Dendritic cell treated with granulocyte-macrophage colony-stimulating factor and Interleukin-4, amounts not matched to agents 40 ng/mL and 50 ng/mL, for 4 days (primary cell): ENCODE measurements at regions not wholly inside any gene's neighbourhood (a gene's known extent, or its start where the extent isn't known, plus 50 kb on each side); places are given as distances from the start of the nearest gene placed in this dataset.
"Not testable (repeated sequence)": the region's sequence is repeated elsewhere in the genome, so short reads cannot be mapped to it uniquely, and the experiment has no call there.

ENCODE experiments used
- H3K27ac Mint-ChIP-seq: one replicate; pipeline ENCODE4 v1.8.0; 2022; ENCODE audit warnings: mild to moderate bottlenecking, mixed read lengths
- H3K27me3 Mint-ChIP-seq: one replicate; pipeline ENCODE4 v1.8.0; 2022; ENCODE audit warnings: mild to moderate bottlenecking, mixed read lengths
- H3K36me3 Mint-ChIP-seq: one replicate; pipeline ENCODE4 v1.8.0; 2022; ENCODE audit warnings: low read depth, mixed read lengths
- H3K4me1 Mint-ChIP-seq: one replicate; pipeline ENCODE4 v1.8.0; 2022; ENCODE audit warnings: low read depth, mixed read lengths
- H3K4me3 Mint-ChIP-seq: one replicate; pipeline ENCODE4 v1.8.0; 2022; ENCODE audit warnings: mild to moderate bottlenecking, moderate library complexity, mixed read lengths
- H3K9me3 Mint-ChIP-seq: one replicate; pipeline ENCODE4 v1.8.0; 2022; ENCODE audit warnings: mixed read lengths
- intact Hi-C: fragments of 100-400 bp; cut with micrococcal nuclease; formaldehyde crosslinking; loops from one replicate; pipeline ENCODE4 v1.15.0; 2022

DNA sequence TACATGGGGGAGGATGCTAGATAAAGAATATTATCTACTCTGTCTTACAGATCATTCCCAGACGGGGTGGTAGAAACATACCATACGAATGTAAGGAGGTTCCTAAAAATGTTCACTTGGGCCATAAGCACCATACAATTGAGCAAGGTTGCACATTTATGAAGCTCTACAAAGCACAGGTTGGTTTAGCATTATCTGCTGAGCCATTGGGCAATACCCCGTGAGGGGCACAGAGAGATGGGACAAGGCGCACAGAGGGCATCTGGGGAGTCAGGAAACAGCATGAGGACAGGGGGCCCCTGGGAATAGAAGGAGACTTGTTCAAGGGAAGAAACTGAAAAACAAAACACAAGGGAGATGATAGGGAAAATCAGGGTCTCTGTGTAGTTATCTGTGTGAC lies 305.3 kb downstream of the TRIML1 start:
- Mint-ChIP-seq H3K9me3 (no peaks in the 10 kb centered on the region), H3K36me3 (no peaks in the 10 kb centered on the region), H3K4me3 (no peak overlapping the region), H3K27me3 (no peaks in the 10 kb centered on the region), H3K4me1 (no peaks in the 10 kb centered on the region), H3K27ac (no peak overlapping the region)
- intact Hi-C loops, result no loop called here

DNA sequence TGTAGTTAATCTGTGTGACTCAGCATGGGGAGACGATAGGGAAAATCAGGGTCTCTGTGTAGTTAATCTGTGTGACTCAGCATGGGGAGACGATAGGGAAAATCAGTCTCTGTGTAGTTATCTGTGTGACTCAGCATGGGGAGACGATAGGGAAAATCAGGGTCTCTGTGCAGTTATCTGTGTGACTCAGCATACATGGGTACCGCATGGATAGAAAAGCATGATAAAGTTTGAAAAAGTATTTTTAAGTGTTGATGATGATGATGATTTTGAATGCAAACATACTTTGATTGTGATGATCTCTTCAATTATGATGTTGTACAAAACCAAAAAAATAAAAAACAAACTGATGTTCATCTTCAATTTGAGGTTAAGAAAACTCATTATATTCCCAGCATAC lies 309.8 kb downstream of the TRIML1 start:
- H3K4me1 Mint-ChIP-seq, H3K27me3 Mint-ChIP-seq, H3K4me3 Mint-ChIP-seq, H3K9me3 Mint-ChIP-seq, intact Hi-C loops, H3K36me3 Mint-ChIP-seq, H3K27ac Mint-ChIP-seq: not testable (repeated sequence)

DNA sequence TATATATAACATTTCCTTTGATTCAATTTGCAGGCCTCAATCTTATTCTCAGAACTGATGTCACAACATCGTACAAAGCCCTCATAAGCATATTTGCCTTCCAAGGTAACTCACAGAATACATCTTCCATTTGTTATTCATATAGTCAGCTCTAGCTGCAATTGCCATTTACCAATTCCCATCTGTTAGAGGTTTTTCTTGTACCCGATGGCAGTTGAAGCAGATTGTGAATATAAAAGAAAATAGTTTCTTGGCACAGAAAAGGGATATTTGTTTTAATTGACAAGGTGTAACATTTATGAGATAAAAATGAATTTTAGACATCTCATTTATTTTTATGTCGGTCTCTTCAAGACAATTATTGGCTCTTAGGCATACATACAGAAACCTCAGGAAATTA lies 311.3 kb downstream of the TRIML1 start:
- Mint-ChIP-seq H3K9me3 (peaks cover 9% of the 10 kb centered on the region), H3K27me3 (no peaks in the 10 kb centered on the region), H3K4me3 (no peak overlapping the region), H3K36me3 (no peaks in the 10 kb centered on the region), H3K4me1 (no peaks in the 10 kb centered on the region), H3K27ac (no peak overlapping the region)
- intact Hi-C loops, result no loop called here

DNA sequence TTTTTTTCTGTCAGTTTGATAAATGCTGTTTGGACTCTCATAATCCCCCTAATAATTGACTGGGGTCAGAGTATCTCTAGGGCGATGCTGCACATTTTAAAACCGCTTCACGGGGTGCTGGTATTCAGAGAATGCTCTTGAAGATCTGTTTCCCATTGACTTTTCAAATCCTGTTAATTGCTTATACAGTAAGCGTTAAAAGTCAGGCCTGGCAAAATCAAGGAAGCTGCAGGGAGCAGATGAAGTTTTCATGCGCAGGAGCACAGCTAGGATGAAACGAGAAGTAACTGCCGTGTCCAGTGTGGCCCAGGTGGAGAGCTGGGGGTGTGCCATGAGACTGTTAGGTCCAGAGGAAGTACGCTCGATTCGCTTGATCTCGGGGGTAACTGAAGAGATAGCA lies 312.9 kb downstream of the TRIML1 start:
- Mint-ChIP-seq H3K9me3 (peaks cover 14% of the 10 kb centered on the region), H3K36me3 (no peaks in the 10 kb centered on the region), H3K4me1 (no peaks in the 10 kb centered on the region), H3K4me3 (no peak overlapping the region), H3K27ac (no peak overlapping the region), H3K27me3 (no peaks in the 10 kb centered on the region)
- intact Hi-C loops, result no loop called here

DNA sequence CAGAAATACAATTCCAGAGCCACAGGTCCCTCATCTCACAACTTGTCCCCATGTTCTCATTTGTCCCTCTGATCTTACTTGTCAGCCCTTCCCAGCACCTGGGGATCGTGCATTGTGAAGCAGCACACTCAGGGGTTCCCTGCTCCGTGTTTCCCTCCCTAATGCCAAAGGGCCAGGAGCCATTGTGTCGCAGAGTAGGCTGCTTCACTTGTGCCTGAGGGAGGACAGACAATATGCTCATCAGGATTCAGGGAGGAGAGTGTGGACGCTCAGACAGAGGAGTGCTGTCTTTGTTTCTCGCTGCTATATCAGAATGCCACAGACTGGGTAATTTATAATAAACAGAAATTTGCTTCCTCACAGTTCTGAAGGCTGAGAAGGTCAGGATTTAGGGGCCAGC lies 315.3 kb downstream of the TRIML1 start:
- Mint-ChIP-seq H3K9me3 (peaks cover 28% of the 10 kb centered on the region), H3K27ac (no peak overlapping the region), H3K4me3 (no peak overlapping the region), H3K27me3 (no peaks in the 10 kb centered on the region), H3K4me1 (no peaks in the 10 kb centered on the region), H3K36me3 (no peaks in the 10 kb centered on the region)
- intact Hi-C loops, result no loop called here

DNA sequence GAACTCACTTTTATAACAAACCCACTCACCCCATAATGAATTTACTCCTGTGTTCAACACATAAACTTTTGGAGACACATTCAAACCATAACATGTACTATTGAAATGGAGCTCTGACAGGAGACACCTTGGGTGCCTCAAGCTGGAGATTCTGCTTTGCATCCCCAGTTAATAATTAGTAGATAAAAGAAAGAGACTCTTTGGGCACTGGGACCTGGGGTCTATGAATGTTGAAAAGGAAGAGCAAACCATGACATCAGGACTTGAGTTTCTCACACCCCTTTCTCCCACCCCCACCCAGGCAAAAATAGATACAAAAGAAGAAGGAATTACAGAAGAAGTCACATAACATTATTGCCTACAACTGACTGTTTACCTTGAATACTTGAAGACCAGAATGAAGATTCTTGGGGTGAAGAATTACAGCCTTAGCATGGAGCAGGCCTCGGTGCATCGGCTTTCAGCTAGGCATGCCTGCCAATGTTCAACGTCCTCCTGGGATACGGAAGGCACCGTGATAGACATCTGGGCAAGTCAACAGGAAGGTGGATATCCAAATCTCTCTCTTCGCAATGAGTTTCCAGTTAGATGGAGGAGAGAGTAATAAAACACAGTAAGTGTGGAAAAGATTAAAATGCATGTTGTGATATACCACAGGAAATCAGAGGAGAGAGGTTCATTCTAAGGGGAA lies 316.0 kb downstream of the TRIML1 start:
- Mint-ChIP-seq H3K4me3 (no peak overlapping the region), H3K27ac (no peak overlapping the region), H3K9me3 (peaks cover 34% of the 10 kb centered on the region), H3K27me3 (no peaks in the 10 kb centered on the region), H3K4me1 (no peaks in the 10 kb centered on the region), H3K36me3 (no peaks in the 10 kb centered on the region)
- intact Hi-C loops, result no loop called here

DNA sequence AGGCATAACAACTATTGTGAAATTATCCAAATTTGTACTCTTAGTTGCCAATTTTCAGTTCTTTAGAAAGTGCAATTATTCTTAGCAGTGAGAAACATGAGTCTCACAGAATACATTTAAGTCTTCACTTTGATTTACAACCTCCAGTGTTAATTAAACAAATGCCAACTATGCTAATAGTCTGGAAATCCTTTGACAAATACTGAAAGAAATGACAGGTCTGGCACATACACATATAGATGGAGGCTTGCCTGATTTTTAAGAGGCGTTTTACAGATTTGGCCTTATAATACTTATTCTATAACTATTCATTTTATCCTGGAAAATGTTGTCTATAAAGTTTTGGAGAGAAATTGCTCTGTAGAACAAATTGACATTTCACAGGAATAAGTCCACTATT lies 320.1 kb downstream of the TRIML1 start:
- peaks cover 54% of the 10 kb centered on the region for H3K9me3 Mint-ChIP-seq
- H3K4me3 Mint-ChIP-seq, result no peak overlapping the region
- H3K4me1 Mint-ChIP-seq, result no peaks in the 10 kb centered on the region
- H3K36me3 Mint-ChIP-seq, result no peaks in the 10 kb centered on the region
- H3K27me3 Mint-ChIP-seq, result no peaks in the 10 kb centered on the region
- H3K27ac Mint-ChIP-seq, result no peak overlapping the region
- intact Hi-C loops, result no loop called here

DNA sequence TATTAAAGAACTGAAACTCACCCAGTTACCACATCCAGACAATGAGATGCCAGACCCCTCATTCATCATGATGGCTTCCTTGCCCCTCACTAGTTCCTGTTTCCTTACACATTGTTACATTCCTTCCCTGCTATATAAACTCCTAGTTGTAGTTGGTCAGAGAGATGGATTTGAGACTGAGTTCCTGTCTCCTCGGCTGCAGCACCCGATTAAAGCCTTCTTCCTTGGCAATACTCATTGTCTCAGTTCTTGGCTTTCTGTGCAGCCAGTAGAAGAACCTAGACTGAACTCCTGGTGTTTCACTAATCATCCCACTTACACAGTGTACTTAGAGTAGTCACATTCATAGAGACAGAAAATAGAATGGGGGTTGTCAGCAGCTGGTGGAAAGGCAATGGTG lies 324.7 kb downstream of the TRIML1 start:
- intact Hi-C loops, result no loop called here
- Mint-ChIP-seq H3K36me3 (no peaks in the 10 kb centered on the region), H3K27ac (no peak overlapping the region), H3K4me3 (no peak overlapping the region), H3K27me3 (no peaks in the 10 kb centered on the region), H3K9me3 (peaks cover 27% of the 10 kb centered on the region), H3K4me1 (no peaks in the 10 kb centered on the region)

DNA sequence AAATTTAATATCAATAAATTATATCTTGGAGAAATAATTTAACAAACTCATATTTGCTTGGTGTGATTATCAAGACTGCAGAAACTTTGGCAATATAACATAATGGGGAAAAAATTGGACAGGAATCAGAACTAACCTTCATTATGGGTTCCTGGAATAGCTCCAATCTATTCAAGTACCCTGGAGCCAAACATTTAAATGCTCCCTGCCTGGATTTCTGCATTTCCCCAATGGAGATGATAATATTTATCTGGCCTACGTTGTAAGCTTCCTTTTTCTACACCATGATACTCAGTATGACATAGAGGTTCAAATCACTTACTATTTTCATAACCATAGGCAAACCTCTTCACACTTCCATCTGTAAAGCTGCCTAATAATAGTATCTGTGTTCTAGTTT lies 326.8 kb downstream of the TRIML1 start:
- H3K27me3 Mint-ChIP-seq, result no peaks in the 10 kb centered on the region
- H3K4me3 Mint-ChIP-seq, result no peak overlapping the region
- H3K9me3 Mint-ChIP-seq, result peaks cover 20% of the 10 kb centered on the region
- H3K36me3 Mint-ChIP-seq, result no peaks in the 10 kb centered on the region
- intact Hi-C loops, result no loop called here
- no peak overlapping the region for H3K27ac Mint-ChIP-seq
- H3K4me1 Mint-ChIP-seq, result no peaks in the 10 kb centered on the region

DNA sequence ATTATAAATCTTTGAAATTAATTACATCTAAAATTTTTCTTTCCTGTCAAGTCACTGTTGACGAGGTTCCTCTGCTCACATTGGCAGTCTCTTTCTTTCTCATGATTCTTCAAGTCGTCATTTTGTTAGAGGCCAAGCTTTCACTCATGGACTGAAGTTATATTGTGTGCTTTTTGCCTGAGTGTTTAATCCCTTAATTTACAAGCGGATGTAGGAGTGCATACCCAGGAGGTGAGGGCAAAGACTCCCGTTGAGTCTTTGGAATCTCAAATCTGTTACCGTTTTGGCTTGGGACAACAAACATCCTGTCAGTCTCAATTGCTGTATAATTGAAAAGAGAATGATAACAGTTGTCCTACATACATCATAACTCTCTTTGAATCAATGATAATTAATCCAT lies 345.0 kb downstream of the TRIML1 start:
- Mint-ChIP-seq H3K4me1 (no peaks in the 10 kb centered on the region), H3K36me3 (no peaks in the 10 kb centered on the region), H3K9me3 (peaks cover 35% of the 10 kb centered on the region), H3K27me3 (no peaks in the 10 kb centered on the region), H3K27ac (no peak overlapping the region), H3K4me3 (no peak overlapping the region)
- intact Hi-C loops, result no loop called here

DNA sequence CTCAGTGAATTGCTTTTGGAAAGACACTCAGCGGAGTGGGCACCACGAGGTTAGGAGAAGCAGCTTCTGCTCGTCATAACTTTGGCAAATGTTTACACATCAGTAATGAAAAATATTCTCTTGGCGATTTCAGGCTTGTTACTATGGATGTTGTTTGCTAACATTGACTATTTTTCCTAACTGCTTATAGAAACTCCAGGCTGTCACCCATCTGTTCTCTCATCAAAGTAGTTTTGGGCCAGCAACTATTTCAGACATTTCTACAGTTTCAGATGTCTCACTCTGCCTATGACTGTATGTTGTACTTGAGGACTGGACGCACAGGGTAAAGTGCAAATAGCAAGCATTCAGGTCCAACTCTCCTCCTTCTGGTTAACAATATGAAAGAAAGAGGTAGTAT lies 346.7 kb downstream of the TRIML1 start:
- Mint-ChIP-seq H3K36me3 (no peaks in the 10 kb centered on the region), H3K4me1 (no peaks in the 10 kb centered on the region), H3K27ac (no peak overlapping the region), H3K4me3 (no peak overlapping the region), H3K27me3 (no peaks in the 10 kb centered on the region), H3K9me3 (peaks cover 40% of the 10 kb centered on the region)
- intact Hi-C loops, result no loop called here

DNA sequence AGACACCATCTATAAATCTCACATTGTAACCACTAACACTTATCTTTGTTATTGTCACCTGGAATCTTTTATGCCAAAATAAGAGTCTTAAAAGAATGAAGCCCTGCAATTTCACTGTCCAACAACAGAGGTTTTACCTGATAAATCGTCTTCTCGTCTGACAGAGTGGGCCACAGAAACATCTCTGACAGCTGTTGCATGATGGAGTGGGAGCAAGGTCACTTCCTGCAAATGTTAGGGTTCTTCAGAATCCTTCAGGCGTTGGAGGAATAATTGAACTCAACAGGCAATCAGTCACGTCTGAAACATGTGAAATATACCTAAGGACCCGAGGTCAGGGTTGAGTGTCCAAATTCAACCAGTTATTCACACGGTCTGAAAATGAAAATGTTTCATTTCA lies 353.6 kb downstream of the TRIML1 start:
- intact Hi-C loops, result no loop called here
- peaks cover 38% of the 10 kb centered on the region for H3K9me3 Mint-ChIP-seq
- no peaks in the 10 kb centered on the region for H3K4me1 Mint-ChIP-seq
- no peak overlapping the region for H3K27ac Mint-ChIP-seq
- no peak overlapping the region for H3K4me3 Mint-ChIP-seq
- H3K27me3 Mint-ChIP-seq, result no peaks in the 10 kb centered on the region
- H3K36me3 Mint-ChIP-seq, result no peaks in the 10 kb centered on the region

DNA sequence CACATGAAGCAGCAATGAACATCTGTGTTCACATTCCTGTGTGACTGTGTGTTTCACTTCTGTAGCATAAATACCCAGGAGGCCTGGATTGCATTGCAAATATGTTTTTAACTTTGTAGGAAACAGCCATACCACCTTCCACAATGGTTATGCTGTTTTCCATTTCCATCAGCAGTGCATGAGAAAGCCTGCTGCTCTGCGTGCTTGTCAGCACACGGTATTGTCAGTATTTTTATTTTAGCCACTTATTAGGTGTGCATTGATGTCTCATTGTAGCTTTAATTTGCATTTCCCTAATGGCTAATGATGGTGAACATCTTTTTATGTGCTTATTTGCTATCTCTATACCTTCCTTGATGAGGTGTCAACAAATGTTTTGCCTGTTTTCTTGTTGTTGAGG lies 355.9 kb downstream of the TRIML1 start:
- no peak overlapping the region for H3K4me3 Mint-ChIP-seq
- no peaks in the 10 kb centered on the region for H3K36me3 Mint-ChIP-seq
- peaks cover 33% of the 10 kb centered on the region for H3K9me3 Mint-ChIP-seq
- H3K4me1 Mint-ChIP-seq, result no peaks in the 10 kb centered on the region
- intact Hi-C loops, result no loop called here
- H3K27me3 Mint-ChIP-seq, result no peaks in the 10 kb centered on the region
- no peak overlapping the region for H3K27ac Mint-ChIP-seq

DNA sequence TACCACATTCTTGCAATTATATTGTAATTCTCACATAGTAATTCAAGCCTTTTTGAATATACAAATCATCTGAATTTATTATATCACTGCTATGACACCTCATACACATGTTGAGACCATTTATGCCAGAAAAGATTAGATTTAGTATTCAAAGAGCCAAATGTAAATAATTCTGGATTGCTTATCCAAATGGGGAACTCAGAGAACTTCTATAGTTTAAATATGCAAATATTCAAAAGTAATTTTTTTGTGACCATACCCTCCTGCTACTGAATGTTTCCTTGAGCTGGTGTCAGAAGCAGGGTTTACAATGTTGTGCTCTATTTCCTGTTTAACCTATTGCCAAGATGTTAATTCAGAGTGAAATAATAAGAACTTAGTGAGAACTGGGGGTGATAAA lies 372.2 kb downstream of the TRIML1 start:
- no peaks in the 10 kb centered on the region for H3K27me3 Mint-ChIP-seq
- no peaks in the 10 kb centered on the region for H3K4me1 Mint-ChIP-seq
- no peaks in the 10 kb centered on the region for H3K36me3 Mint-ChIP-seq
- no peak overlapping the region for H3K4me3 Mint-ChIP-seq
- intact Hi-C loops, result no loop called here
- H3K9me3 Mint-ChIP-seq, result peaks cover 38% of the 10 kb centered on the region
- H3K27ac Mint-ChIP-seq, result no peak overlapping the region

DNA sequence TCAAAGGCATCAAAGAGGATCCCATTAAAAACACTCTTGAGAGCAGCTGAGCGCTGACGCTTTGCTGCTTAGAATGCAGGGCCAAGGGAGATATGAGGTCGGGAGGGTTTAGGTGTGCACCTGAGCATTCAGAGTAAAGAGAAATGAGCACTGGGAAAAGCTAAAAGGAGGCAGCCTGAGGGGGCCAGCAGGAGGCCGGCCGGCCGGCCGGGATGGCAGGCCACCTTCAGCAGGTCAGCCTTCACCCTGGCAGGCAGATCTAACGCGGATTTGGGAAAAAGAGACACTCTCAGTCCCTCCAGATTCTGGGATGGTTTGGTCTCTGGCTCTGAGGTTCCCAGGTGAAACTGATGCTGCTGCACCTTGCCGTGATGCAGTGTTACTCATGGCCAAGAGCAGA lies 393.5 kb downstream of the TRIML1 start:
- H3K27ac Mint-ChIP-seq, result no peak overlapping the region
- H3K9me3 Mint-ChIP-seq, result peaks cover 30% of the 10 kb centered on the region
- H3K36me3 Mint-ChIP-seq, result no peaks in the 10 kb centered on the region
- H3K4me1 Mint-ChIP-seq, result no peaks in the 10 kb centered on the region
- no peak overlapping the region for H3K4me3 Mint-ChIP-seq
- H3K27me3 Mint-ChIP-seq, result no peaks in the 10 kb centered on the region
- intact Hi-C loops, result no loop called here
